HG03442 (cell line): ENCODE measurements at regions not wholly inside any gene's neighbourhood (a gene's known extent, or its start where the extent isn't known, plus 50 kb on each side); places are given as distances from the start of the nearest gene placed in this dataset.
"Not testable (repeated sequence)": the region's sequence is repeated elsewhere in the genome, so short reads cannot be mapped to it uniquely, and the experiment has no call there.

ENCODE experiments used
- ATAC-seq: cut with Tn5 transposase; IDR thresholded peaks from one replicate; pipeline ENCODE4 v1.9.1; 2021; ENCODE audit warnings: mild to moderate bottlenecking, moderate library complexity; ENCODE audit not compliant: unreplicated experiment

GRCh38 chr18:10164271-10165071 is 250.7 kb downstream of the VAPA start:
- no peak for ATAC-seq

DNA sequence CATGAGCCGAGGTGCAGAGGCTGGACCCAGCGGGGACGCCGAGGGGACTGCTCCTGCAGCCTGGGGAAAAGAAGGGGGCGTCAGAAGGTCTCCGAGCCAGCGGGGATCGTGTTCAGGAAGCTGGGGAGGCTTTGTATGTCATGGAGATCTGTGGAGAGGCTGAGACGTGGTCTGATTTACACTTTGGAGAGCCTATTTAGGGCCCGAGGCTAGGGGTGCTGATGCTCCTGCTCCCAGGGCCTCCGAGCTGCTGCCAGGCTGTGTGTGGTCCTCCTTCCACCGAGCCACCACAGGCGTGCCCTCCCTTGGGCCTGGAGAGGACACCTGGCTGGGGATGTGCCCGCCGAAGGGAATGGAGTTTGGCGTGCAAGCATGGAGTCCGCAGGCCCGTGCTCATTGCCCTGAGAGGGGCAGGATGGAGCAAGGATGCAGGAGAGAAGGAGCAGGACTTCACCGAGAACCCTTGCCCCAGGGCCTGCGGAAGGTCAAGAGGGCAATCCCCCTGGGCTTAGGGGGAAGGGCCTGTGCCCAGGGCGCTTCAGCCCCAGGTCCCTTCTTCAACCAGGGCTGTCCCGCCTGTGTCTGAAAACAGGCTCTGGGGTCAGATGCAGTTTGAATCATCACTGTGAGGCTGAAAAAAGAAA is 252.5 kb downstream of the VAPA start:
- no peak for ATAC-seq

- ATAC-seq: no peak
These were observed 253.9 kb downstream of the VAPA start for GRCh38 chr18:10167759-10168158.

DNA sequence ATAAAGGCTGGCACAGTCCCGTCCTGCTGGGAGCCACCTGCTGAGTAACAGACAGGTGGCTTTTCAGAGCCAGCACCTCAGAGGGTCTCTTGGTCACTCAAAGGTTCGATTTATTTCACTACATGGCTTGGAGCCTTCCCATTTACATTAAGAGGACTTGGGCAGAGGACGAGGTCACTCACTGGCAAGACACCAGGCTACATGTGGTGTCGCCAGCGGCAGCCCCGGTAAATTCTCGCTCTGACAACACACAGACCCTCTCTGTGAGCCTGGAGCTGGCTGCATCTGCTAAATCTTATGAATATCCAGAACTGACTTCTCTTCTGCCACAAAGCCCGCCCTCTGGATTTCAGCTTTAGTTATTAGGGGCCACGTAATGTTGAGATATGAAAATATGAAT is 254.7 kb downstream of the VAPA start:
- no peak for ATAC-seq

GRCh38 chr18:10169064-10169562 is 255.3 kb downstream of the VAPA start:
- no peak for ATAC-seq

- no peak for ATAC-seq
These were observed 256.0 kb downstream of the VAPA start for GRCh38 chr18:10169814-10170213.

DNA sequence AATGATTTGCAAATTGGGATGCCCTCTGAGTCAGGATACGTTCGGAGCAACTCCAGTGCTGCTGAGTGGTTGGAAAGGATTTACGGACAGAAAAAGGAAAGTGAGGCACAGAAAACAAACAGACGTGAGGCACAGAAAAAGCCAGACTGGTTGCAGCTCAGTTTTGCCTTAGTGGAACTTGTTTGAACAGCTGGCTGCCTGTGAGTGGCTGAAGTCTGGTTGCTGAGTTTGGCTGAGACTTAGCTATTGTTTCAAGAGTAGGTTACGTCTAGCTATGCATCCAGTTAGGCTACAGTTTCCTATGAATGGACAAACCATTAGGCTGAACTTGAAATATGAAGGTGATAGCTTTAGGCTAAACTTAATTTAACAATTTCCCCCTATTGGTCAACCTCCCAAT is 256.6 kb downstream of the VAPA start:
- no peak for ATAC-seq

GRCh38 chr18:10175333-10175732 is 261.5 kb downstream of the VAPA start:
- not testable (repeated sequence) for ATAC-seq

DNA sequence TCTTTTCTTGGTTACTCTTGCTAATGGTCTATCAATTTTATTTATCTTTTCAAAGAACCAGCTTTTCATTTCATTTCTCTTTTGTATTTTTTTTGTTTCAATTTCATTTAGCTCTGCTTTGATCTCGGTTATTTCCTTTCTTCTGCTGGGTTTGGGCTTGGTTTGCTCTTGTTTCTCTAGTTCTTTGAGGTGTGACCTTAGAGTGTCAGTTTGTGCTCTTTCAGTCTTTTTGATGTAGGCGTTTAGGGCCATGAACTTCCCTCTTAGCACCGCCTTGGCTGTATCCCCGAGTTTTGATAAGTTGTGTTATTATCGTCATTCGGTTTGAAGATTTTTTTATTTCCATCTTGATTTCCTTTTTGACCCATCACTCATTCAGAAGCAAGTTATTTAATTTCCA is 265.5 kb downstream of the VAPA start:
- ATAC-seq: not testable (repeated sequence)

DNA sequence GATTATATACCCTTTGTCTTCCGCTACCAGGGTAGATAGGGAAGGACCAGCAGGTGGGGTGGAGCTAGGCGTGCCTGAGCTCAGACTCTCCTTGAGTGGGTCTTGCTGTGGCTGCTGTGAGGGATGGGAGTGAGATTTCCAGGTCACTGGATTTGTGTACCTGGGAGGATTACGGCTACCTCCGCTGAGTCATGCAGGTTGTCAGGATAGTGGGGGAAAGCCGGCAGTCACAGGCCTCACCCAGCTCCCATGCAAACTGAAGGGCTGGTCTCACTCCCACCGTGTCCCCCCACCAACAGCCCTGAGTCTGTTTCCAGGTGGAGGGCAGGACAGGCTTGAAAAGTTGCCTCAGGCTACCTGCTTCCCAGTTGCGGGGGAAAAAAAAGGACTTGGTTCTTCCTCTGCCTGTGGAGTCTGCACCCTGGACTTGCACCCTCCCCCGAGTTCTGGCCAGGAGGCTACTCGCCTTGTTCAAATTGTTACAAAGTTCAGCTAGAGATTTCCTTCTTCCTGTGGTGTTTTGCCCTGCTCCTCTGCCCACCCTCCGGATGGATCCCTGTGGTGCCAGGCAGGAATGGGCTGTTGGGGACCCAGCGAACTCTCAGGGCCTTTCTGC is 268.3 kb downstream of the VAPA start:
- ATAC-seq: no peak

GRCh38 chr18:10184776-10185175 is 269.7 kb upstream of the APCDD1 start:
- ATAC-seq: no peak

- no peak for ATAC-seq
These were observed 265.2 kb upstream of the APCDD1 start for GRCh38 chr18:10188971-10189810.

DNA sequence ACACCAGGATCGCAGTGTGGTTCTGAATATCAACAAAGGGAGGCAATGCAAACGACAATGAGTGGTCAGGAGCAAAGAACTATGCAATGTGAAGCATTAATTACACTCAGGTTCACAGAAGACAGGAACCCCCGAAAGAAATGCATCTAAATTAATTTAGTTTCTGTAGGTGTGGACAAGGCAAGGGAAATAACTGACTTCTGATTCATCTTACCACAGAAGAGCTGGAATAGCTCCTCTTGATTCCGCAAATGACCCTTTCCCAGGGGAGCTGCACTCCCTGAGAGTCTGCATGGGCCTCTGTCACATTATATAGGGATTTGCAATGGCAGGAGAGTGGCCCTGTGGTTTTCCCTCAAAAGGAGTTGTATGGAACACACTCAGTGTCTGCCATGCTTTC is 263.9 kb upstream of the APCDD1 start:
- ATAC-seq: no peak

- ATAC-seq: no peak
These were observed 261.0 kb upstream of the APCDD1 start for GRCh38 chr18:10193444-10193843.

DNA sequence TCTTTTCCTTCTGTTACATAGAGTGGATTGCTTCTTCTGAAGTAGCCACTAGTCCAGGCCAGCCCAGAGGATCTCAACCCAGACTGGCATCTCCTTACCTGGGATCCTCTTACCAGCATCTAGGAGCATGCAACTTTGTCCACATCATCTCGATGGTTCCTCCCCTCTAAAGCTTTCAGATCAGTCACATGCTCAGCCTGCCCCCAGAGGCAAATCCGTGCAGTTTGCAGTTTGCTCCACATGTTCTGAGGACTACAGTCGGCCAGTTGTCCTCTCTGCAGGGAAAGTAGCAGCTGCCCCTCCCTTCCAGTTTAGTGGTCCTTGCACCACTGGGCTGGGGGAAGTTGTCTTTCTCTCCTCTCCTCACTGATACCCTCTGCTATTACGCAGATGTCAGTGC is 259.8 kb upstream of the APCDD1 start:
- no peak for ATAC-seq

DNA sequence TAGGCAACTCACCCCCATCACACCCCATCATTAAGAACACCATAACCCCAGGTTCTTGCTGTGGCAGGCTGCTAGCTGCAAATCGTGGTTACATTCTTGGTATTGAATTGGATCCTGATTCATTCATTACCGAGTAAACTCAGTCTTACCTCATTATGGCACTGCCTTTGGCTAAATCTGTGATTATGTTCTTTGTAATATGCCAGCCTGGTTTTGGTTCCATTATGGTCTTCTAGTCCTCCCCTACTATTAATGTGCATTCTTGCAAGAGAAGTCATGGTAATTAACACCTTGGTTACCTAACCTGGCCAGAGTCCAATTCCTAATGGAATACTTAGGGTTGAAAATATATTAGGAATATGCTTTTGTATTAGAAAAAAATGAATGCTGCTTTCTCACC is 258.9 kb upstream of the APCDD1 start:
- no peak for ATAC-seq

DNA sequence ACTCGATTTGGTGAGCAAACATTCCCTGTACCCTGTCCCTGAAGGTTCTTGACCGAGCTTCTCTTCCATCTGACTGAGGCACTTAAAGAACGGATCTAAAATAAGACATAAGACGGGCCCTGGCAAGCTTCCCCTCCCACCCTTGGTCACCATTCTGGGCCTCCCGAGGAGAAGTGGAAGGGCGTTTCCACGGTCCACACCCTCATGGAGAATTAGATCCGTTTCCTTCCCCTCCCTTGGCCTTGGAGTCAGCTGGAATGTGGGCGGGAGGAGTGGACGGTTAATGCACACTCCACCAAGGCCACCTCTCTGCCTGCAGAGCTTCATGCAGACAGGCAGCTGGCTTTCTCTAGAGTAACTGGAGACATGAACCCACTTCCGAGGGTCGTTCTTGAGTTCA is 257.3 kb upstream of the APCDD1 start:
- no peak for ATAC-seq

GRCh38 chr18:10201226-10201625 is 253.2 kb upstream of the APCDD1 start:
- ATAC-seq: no peak

- ATAC-seq: no peak
These were observed 252.8 kb upstream of the APCDD1 start for GRCh38 chr18:10201659-10202058.

DNA sequence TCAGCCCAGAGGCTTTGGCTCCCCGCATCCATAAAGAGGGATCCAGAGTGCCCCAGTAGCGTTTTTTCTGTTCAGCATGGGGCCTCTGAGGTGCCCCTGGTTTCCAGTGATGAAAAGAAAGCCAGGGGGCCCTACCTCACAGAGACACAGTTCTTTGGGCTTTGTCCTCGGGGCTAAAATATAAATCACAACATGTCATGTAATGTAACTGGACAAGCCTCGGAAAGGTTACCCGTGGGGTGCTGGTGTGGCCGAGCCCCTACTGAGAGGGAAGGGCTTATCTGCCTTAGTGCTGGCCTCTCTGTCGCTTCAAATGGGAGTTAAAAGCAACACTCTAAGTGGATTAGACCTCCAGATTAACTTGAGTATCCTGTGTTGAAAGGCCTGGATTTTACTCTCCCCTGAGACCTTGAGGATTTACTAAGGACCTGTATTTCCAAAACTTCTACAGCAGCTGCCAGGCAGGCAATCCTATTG is 251.6 kb upstream of the APCDD1 start:
- ATAC-seq: no peak

DNA sequence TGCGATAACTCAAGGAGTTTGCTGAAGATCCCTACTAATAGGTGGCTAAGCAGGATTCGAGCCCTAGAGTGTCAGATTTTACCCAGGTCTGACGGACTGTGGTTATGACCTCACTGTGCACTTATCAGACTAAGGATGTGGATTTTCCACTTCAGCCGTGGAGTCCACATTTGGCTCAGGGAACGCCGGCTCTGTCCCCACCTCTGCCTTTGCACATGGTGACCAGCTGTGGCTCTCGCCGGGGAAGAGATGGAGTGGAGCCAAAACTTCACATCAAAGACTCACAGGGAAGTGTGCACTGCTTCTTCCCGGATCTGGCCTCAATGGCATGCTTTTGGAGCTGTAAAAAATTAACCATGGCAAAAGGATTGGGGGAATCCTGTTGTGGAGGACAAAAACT is 249.3 kb upstream of the APCDD1 start:
- no peak for ATAC-seq
